BJ (cell line): ENCODE measurements at regions not wholly inside any gene's neighbourhood (a gene's known extent, or its start where the extent isn't known, plus 50 kb on each side); places are given as distances from the start of the nearest gene placed in this dataset.
"Not testable (repeated sequence)": the region's sequence is repeated elsewhere in the genome, so short reads cannot be mapped to it uniquely, and the experiment has no call there.

Experiments used
- CTCF ChIA-PET: fragments of 350-600 bp; formaldehyde crosslinking; extraction: SDS; loops from one replicate; lab custom pipeline; 2021; ENCODE audit warnings: antibody characterized with exemption, inconsistent platforms; lab: Yijun Ruan, JAX
- POLR2A ChIA-PET: fragments of 300-600 bp; sonication (Branson Sonifier 250); formaldehyde crosslinking; extraction: SDS; loops from one replicate; lab custom pipeline; 2021; ENCODE audit warnings: antibody characterized with exemption; lab: Charles Lee
- DNase-seq: peaks from one replicate; pipeline ENCODE4 v3.0.0-alpha.2; 2011; ENCODE audit warnings: low read depth
- H3K27me3 ChIP-seq: 2 replicates; pipeline ENCODE4 v1.6.0; 2011; ENCODE audit warnings: low read length; ENCODE audit not compliant: control insufficient read depth, insufficient read depth
- H3K36me3 ChIP-seq: 2 replicates; pipeline ENCODE4 v1.5.1; 2011; ENCODE audit warnings: low read length; ENCODE audit not compliant: control insufficient read depth, insufficient read depth
- H3K4me3 ChIP-seq: 2 replicates; pipeline ENCODE4 v1.5.1; 2011; ENCODE audit warnings: low read depth, mild to moderate bottlenecking, control low read depth, low read length
- CTCF ChIP-seq: IDR thresholded peaks from 2 replicates; pipeline ENCODE4 v1.5.1; 2011; ENCODE audit warnings: low read depth, mild to moderate bottlenecking, control low read depth, inconsistent platforms, low read length, moderate library complexity; ENCODE audit not compliant: insufficient read depth

- ChIA-PET POLR2A (no interaction called here), CTCF (interaction anchor here (0.5 kb wide), 1 partner anchor 152 kb away, joined by 5 read pairs; no protein-coding TSS in a partner anchor)
- Histone ChIP-seq H3K27me3 (no peaks in the 10 kb centered on the region), H3K4me3 (no peak overlapping the region), H3K36me3 (no peaks in the 10 kb centered on the region)
- TF ChIP-seq CTCF, result no peak
- DNase-seq, result no peak
These were observed 137.0 kb upstream of the ELOVL6 start for GRCh38 chr4:110335399-110335798.

GRCh38 chr4:110332483-110332882, 134.1 kb upstream of the ELOVL6 start:
- Histone ChIP-seq H3K27me3 (no peaks in the 10 kb centered on the region), H3K4me3 (no peak overlapping the region), H3K36me3 (no peaks in the 10 kb centered on the region)
- ChIA-PET CTCF (no interaction called here), POLR2A (interaction anchor here (0.6 kb wide), 1 partner anchor 17 kb away, joined by 4 read pairs; no protein-coding TSS in a partner anchor)
- no peak for TF ChIP-seq CTCF
- no peak for DNase-seq

GRCh38 chr4:110326426-110326825, 128.0 kb upstream of the ELOVL6 start:
- CTCF ChIA-PET, H3K36me3 ChIP-seq: not testable (repeated sequence)

GRCh38 chr4:110310795-110311194, 112.4 kb upstream of the ELOVL6 start:
- no peak for TF ChIP-seq CTCF
- no peak for DNase-seq
- Histone ChIP-seq H3K4me3 (no peak overlapping the region), H3K36me3 (no peaks in the 10 kb centered on the region), H3K27me3 (no peaks in the 10 kb centered on the region)
- ChIA-PET POLR2A (no interaction called here), CTCF (interaction anchor here (0.6 to 13.1 kb wide), 4 partner anchors 112 to 261 kb away, joined by 3 to 170 read pairs (median 4); no protein-coding TSS in a partner anchor)

More at GRCh38 chr4:110326426-110326825, 128.0 kb upstream of the ELOVL6 start:
- H3K4me3 ChIP-seq, POLR2A ChIA-PET, H3K27me3 ChIP-seq, DNase-seq: not testable (repeated sequence)

GRCh38 chr4:110309675-110310074, 111.3 kb upstream of the ELOVL6 start:
- ChIA-PET CTCF (interaction anchor here (1.3 to 13.1 kb wide), 3 partner anchors 200 to 304 kb away, joined by 6 to 170 read pairs (median 6); no protein-coding TSS in a partner anchor), POLR2A (no interaction called here)
- DNase-seq, result no peak

More at GRCh38 chr4:110309675-110310074, 111.3 kb upstream of the ELOVL6 start:
- Histone ChIP-seq H3K4me3 (no peak overlapping the region), H3K36me3 (no peaks in the 10 kb centered on the region), H3K27me3 (no peaks in the 10 kb centered on the region)
- no peak for TF ChIP-seq CTCF
